Stomach (tissue), 8 donors: ENCODE measurements at regions not wholly inside any gene's neighbourhood (a gene's known extent, or its start where the extent isn't known, plus 50 kb on each side); places are given as distances from the start of the nearest gene placed in this dataset.

Experiments
- DNase-seq, 2 donors: peaks; one replicate each; pipeline versions ENCODE4 v3.0.0 to v3.0.0-alpha.2; 2013 to 2019
- H3K27ac ChIP-seq, 5 donors: fragments of 200-600 bp in 4 of 5; sonication (generic) in 4 of 5; one replicate each; pipeline ENCODE4 v1.5.1; 2013 to 2019; ENCODE audit warnings: mild to moderate bottlenecking in 1 of 5, moderate library complexity in 1 of 5
- H3K27me3 ChIP-seq, 3 donors: fragments of 200-600 bp; sonication (generic); one replicate each; pipeline ENCODE4 v1.5.1; 2017 to 2019; ENCODE audit warnings: mixed run types in 1 of 3
- H3K36me3 ChIP-seq, 4 donors: fragments of 200-600 bp; sonication (generic); 1 replicate in 3 of 4; 2 replicates in 1 of 4; pipeline ENCODE4 v1.5.1; 2016 to 2019
- H3K4me1 ChIP-seq, 4 donors: fragments of 200-600 bp; sonication (generic); one replicate each; pipeline ENCODE4 v1.5.1; 2016 to 2019
- H3K4me3 ChIP-seq, 4 donors: fragments of 200-600 bp; sonication (generic) in 3 of 4; one replicate each; pipeline ENCODE4 v1.5.1; 2016 to 2019; ENCODE audit warnings: mild to moderate bottlenecking in 1 of 4
- H3K9me3 ChIP-seq, 4 donors: fragments of 200-600 bp; sonication (generic); one replicate each; pipeline ENCODE4 v1.5.1; 2016 to 2019
- EP300 ChIP-seq: sonication (generic); formaldehyde crosslinking; IDR thresholded peaks from one replicate; pipeline ENCODE4 v1.6.1; 2017; ENCODE audit warnings: antibody characterized with exemption
- WGBS, 5 donors: extraction: QIAGEN DNeasy Blood & Tissue Kit in 3 of 5; methylation state at CpG; one replicate each; pipeline versions ENCODE4 v1.1.5 to v1.1.7; 2013 to 2018; 5-methylcytosine and 5-hydroxymethylcytosine counted together
- intact Hi-C: fragments of 100-400 bp; cut with DNase I; formaldehyde crosslinking; loops from one replicate; pipeline ENCODE4 v1.15.1; 2023; ENCODE audit warnings: low total_unique reads
- TF ChIP-seq, protein P1 (sequence below), 7 experiments: fragments of 450-650 bp in 4 of 7; fragments of 200-600 bp in 3 of 7; sonication (generic) in 3 of 7; IDR thresholded peaks; one replicate each; pipeline ENCODE4 v1.5.1; 2016 to 2019; ENCODE audit warnings: antibody characterized with exemption in 7 of 7, control low read depth in 2 of 7, mild to moderate bottlenecking in 1 of 7
- donor health status: healthy with polysubstance abuse.
- donor health status: Bipolar disorder and iron deficiency.
- donor health status: healthy.

DNA sequence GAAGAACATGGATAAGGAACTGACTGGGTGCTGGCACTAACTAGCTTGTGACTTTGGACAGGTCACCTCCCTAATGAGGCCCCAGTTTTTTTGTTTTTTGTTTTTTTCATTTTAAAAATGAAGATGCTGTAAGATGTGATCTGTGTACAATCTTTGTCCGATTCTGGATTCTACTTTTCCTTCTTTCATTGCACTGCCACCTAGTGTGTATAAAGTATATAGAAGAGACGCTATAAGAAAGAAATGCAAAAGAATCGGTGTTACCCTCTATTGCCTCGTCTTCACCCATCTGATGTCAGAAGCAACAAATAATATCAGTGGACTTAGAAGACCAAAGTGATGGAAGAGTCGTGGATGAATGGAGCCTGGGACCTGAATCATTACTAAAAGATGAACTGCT lies 58.6 kb upstream of the P2RY10 start:
- no peaks in the 10 kb centered on the region for H3K4me1 ChIP-seq
- intact Hi-C loops: no loop called here
- H3K9me3 ChIP-seq: peaks cover 0 to 14% (median 0%) of the 10 kb centered on the region in 4 donors
- no peaks in the 10 kb centered on the region for H3K36me3 ChIP-seq
- TF ChIP-seq, protein P1, sequence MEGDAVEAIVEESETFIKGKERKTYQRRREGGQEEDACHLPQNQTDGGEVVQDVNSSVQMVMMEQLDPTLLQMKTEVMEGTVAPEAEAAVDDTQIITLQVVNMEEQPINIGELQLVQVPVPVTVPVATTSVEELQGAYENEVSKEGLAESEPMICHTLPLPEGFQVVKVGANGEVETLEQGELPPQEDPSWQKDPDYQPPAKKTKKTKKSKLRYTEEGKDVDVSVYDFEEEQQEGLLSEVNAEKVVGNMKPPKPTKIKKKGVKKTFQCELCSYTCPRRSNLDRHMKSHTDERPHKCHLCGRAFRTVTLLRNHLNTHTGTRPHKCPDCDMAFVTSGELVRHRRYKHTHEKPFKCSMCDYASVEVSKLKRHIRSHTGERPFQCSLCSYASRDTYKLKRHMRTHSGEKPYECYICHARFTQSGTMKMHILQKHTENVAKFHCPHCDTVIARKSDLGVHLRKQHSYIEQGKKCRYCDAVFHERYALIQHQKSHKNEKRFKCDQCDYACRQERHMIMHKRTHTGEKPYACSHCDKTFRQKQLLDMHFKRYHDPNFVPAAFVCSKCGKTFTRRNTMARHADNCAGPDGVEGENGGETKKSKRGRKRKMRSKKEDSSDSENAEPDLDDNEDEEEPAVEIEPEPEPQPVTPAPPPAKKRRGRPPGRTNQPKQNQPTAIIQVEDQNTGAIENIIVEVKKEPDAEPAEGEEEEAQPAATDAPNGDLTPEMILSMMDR (IDR thresholded peaks at IDR 0.05): peak in 2 of 7 experiments; percentile 14 to 19
- no peak for TF ChIP-seq EP300
- no peaks in the 10 kb centered on the region for H3K27me3 ChIP-seq
- no peak overlapping the region for H3K27ac ChIP-seq
- peak in 1 of 2 donors; percentile 14 for DNase-seq
- 9 to 32% (median 25%) methylated on average over 5 of the region's 5 CpGs for WGBS, 5 donors
- H3K4me3 ChIP-seq: no peak overlapping the region
